Skeletal muscle satellite cell (primary cell): ENCODE measurements at regions not wholly inside any gene's neighbourhood (a gene's known extent, or its start where the extent isn't known, plus 50 kb on each side); places are given as distances from the start of the nearest gene placed in this dataset.
"Not testable (repeated sequence)": the region's sequence is repeated elsewhere in the genome, so short reads cannot be mapped to it uniquely, and the experiment has no call there.

ENCODE experiments used
- H3K27me3 ChIP-seq: 2 replicates; pipeline ENCODE4 v1.7.0; 2013; ENCODE audit warnings: low read length; ENCODE audit not compliant: control insufficient read depth, insufficient read depth
- H3K36me3 ChIP-seq: 2 replicates; pipeline ENCODE4 v1.7.0; 2013; ENCODE audit warnings: mild to moderate bottlenecking, control low read depth, low read length; ENCODE audit not compliant: insufficient read depth
- H3K4me1 ChIP-seq: 2 replicates; pipeline ENCODE4 v1.7.0; 2013; ENCODE audit warnings: low read length; ENCODE audit not compliant: control insufficient read depth, insufficient read depth
- H3K4me2 ChIP-seq: 2 replicates; pipeline ENCODE4 v1.7.0; 2013; ENCODE audit warnings: mild to moderate bottlenecking, low read length
- H3K4me3 ChIP-seq: 2 replicates; pipeline ENCODE4 v1.7.0; 2013; ENCODE audit warnings: low read length
- H3K9ac ChIP-seq: 2 replicates; pipeline ENCODE4 v1.7.0; 2013; ENCODE audit warnings: mild to moderate bottlenecking, low read depth, low read length, moderate library complexity
- H3K9me3 ChIP-seq: replicated peaks from 2 replicates; pipeline ENCODE4 v1.7.0; 2013; ENCODE audit warnings: mild to moderate bottlenecking, control low read depth, low read length

DNA sequence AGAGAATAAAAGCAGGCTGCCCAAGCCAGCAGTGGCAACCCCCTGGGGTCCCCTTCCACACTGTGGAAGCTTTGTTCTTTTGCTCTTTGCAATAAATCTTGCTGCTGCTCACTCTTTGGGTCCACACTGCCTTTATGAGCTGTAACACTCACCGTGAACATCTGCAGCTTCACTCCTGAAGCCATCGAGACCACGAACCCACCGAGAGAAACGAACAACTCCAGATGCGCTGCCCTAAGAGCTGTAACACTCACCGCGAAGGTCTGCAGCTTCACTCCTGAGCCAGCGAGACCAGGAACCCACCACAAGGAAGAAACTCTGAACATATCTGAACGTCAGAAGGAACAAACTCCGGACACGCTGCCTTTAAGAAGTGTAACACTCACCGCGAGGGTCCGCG, 1252.9 kb downstream of the STIM2 start:
- H3K9ac ChIP-seq, H3K4me1 ChIP-seq, H3K27me3 ChIP-seq, H3K4me3 ChIP-seq, H3K4me2 ChIP-seq, H3K9me3 ChIP-seq, H3K36me3 ChIP-seq: not testable (repeated sequence)

DNA sequence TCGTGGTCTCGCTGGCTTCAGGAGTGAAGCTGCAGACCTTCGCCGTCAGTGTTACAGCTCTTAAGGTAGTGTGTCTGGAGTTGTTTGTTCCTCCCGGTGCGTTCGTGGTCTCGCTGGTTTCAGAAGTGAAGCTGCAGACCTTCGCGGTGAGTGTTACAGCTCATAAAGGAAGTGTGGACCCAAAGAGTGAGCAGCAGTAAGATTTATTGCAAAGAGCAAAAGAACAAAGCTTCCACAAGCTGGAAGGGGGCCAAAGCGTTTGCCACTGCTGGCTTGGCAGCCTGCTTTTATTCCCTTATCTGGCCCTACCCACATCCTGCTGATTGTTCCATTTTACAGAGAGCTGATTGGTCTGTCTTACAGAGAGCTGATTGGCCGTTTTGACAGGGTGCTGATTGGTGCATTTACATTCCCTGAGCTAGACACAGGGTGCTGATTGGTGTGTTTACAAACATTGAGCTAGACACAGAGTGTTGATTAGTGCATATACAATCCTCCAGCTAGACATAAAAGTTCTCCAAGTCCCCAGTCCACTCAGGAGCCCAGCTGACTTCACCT, 1256.0 kb downstream of the STIM2 start:
- not testable (repeated sequence) for H3K4me2 ChIP-seq, H3K9me3 ChIP-seq, H3K27me3 ChIP-seq, H3K4me1 ChIP-seq, H3K36me3 ChIP-seq, H3K9ac ChIP-seq, H3K4me3 ChIP-seq

DNA sequence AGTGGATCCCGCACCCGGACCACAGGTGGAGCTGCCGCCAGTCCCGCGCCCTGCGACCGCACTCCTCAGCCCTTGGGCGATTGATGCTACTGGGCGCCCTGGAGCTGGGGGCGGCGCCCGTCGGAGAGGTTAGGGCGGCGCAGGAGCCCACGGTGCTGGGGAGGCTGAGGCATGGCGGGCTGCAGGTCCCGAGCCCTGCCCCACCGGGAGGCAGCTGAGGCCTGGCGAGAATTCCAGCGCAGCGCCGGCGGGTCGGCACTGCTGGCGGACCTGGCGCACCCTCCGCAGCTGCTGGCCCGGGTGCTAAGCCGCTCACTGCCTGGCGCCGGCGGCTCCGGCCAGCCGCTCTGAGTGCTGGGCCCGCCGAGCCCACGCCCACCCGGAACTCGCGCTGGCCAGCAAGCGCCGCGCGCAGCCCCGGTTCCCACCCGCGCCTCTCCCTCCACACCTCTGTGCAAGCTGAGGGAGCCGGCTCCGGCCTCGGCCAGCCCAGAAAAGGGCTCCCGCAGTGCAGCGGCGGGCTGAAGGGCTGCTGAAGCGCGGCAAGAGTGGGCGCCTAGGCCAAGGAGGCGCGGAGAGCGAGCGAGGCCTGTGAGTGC, 1256.5 kb downstream of the STIM2 start:
- no peak overlapping the region for H3K4me3 ChIP-seq
- H3K36me3 ChIP-seq: no peaks in the 10 kb centered on the region
- H3K4me1 ChIP-seq: no peaks in the 10 kb centered on the region
- no peak overlapping the region for H3K4me2 ChIP-seq
- no peaks in the 10 kb centered on the region for H3K9me3 ChIP-seq
- no peaks in the 10 kb centered on the region for H3K27me3 ChIP-seq
- H3K9ac ChIP-seq: no peak overlapping the region

DNA sequence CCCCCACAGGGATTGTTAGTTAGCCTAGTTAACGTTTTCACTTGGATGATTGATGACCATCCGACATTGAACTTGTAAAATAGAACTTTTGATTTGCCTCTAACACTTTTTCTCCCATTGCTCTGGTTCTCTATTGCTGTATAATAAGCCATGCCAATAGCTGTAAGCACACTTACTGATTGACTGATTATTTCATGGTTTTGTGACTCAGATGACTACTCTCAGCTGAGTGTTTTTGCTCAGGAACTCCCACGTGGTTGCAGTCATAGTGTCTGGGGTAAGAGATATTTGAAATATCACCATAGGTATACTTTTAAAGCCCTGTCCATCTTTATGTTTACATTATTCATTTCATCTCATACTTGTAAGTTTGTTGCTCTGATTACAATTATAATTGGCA, 1285.5 kb downstream of the STIM2 start:
- H3K27me3 ChIP-seq: no peaks in the 10 kb centered on the region
- H3K4me2 ChIP-seq: no peak overlapping the region
- H3K36me3 ChIP-seq: no peaks in the 10 kb centered on the region
- no peak overlapping the region for H3K4me3 ChIP-seq
- H3K9ac ChIP-seq: no peak overlapping the region
- H3K9me3 ChIP-seq: no peaks in the 10 kb centered on the region
- H3K4me1 ChIP-seq: no peaks in the 10 kb centered on the region

DNA sequence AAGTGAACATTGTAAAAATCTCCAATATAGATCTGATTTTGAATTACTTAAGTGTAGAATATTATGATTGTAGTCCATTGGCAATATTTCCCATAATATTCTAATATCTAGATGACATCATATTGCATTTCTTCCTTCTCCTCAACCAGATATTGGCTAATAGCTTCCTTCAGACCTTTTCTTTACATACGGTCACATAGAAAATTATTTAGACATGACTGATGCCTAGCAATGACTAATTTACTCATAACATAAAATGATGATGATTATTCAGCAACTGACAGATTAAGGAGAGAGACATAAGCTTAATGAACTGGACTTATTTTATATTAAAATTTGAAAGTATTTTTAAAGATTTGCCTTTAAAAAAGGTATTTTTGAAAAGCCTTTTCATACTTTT, 1287.6 kb downstream of the STIM2 start:
- H3K9ac ChIP-seq: no peak overlapping the region

DNA sequence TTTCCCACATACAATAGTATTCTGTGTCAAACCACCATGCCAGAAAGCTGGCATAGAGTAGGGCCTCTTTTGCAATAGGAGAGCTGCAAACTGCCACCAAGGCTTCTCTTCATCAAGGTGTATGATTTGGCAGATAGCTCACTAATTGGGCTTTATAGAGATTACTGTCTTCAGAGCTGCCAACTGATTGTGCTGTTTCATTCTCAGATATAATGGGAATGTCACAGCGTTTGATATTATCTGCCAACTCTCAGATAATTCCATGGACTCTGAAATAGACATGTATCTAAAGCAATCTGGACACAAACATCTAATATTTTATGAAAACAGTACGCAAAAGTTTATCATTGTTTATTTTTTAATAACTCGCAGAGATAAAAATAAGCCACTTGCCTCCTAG, 1289.1 kb downstream of the STIM2 start:
- no peaks in the 10 kb centered on the region for H3K27me3 ChIP-seq
- H3K36me3 ChIP-seq: no peaks in the 10 kb centered on the region
- H3K9ac ChIP-seq: no peak overlapping the region
- no peak overlapping the region for H3K4me2 ChIP-seq
- H3K4me1 ChIP-seq: no peaks in the 10 kb centered on the region
- H3K4me3 ChIP-seq: no peak overlapping the region
- no peaks in the 10 kb centered on the region for H3K9me3 ChIP-seq

More for the DNA sequence above, 1287.6 kb downstream of the STIM2 start:
- Histone ChIP-seq H3K4me1 (no peaks in the 10 kb centered on the region), H3K27me3 (no peaks in the 10 kb centered on the region), H3K9me3 (no peaks in the 10 kb centered on the region), H3K4me3 (no peak overlapping the region), H3K36me3 (no peaks in the 10 kb centered on the region), H3K4me2 (no peak overlapping the region)

DNA sequence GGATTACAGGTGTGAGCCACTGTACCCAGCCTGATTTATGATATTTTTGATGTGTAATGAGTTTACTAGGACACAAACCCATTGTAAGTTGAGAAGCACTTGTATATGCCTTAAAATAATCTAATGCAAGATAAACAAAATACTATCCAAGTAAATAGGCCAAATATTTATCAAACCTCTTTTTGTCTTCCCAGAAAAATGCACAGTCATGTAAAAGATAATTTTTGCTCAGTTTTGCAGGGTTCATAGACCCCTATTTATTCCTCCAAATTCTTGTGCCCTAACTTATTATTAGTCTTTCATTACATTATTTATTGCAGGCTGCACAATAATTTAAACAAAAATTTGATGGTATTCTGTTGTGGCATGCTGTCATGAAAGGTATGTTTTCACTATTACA, 1290.7 kb downstream of the STIM2 start:
- no peak overlapping the region for H3K4me3 ChIP-seq
- no peaks in the 10 kb centered on the region for H3K36me3 ChIP-seq
- H3K4me2 ChIP-seq: no peak overlapping the region
- no peaks in the 10 kb centered on the region for H3K27me3 ChIP-seq
- H3K4me1 ChIP-seq: no peaks in the 10 kb centered on the region
- no peak overlapping the region for H3K9ac ChIP-seq
- no peaks in the 10 kb centered on the region for H3K9me3 ChIP-seq

DNA sequence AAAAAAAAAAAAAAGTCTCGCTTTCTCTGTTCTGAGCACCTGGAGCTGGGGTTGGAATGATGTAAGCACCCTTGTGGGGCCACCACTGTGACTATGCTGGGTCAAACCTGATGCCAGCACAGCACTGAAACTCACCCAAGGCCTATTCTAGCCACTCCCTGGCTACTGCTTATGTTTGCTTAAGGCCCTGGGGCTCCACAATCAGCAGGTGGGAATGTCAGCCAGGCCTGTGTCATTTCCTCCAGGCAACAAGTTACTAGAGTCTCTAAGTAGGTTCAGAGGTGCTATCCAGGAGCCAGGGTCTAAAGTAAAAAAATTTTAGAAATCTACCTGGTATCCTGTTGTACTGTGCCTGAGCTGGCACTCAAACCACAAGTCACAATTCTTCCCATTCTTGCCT, 1306.8 kb downstream of the STIM2 start:
- H3K9ac ChIP-seq: no peak overlapping the region
- no peak overlapping the region for H3K4me2 ChIP-seq
- no peaks in the 10 kb centered on the region for H3K36me3 ChIP-seq
- H3K27me3 ChIP-seq: peaks cover 3% of the 10 kb centered on the region
- H3K4me1 ChIP-seq: no peaks in the 10 kb centered on the region
- H3K4me3 ChIP-seq: no peak overlapping the region
- no peaks in the 10 kb centered on the region for H3K9me3 ChIP-seq

DNA sequence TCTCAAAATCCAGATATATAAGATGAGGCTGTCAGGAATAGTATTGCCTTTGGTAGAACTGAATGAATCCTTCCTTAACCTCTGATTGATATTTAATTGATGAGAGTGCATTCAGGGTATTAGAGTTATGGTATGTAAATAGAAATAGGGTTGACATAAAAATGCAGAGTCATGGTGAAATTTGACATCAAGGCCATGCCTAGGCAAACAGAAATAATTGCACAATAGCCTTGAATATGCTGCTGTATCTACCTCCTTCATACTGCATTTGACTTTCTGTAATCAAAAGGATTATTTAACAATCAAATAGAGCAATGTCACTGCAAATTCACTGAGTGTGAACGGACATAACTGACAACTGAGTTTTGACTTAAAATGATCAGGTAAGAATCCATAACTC, 1316.3 kb downstream of the STIM2 start:
- Histone ChIP-seq H3K36me3 (no peaks in the 10 kb centered on the region), H3K4me2 (no peak overlapping the region), H3K9ac (no peak overlapping the region), H3K9me3 (no peaks in the 10 kb centered on the region), H3K27me3 (no peaks in the 10 kb centered on the region), H3K4me1 (no peaks in the 10 kb centered on the region), H3K4me3 (no peak overlapping the region)

DNA sequence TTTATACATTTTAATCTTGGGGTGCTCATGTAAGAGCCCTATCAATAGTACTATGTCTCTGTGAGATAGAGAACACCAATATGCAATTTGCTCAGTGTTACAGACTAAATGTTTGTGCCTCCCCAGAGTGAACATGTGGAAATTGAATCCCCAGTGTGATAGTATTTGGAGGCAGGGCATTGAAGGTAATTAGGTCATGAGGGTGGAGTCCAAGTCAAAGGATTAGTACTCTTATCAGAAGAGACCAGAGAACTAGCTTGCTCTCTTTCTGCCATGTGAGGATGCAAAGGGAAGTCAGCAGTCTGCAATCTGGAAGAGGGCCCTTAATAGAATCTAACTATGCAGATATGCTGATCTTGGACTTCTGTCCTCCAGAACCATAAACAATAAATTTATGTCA, 1317.0 kb downstream of the STIM2 start:
- Histone ChIP-seq H3K4me2 (no peak overlapping the region), H3K9ac (no peak overlapping the region), H3K4me1 (no peaks in the 10 kb centered on the region), H3K4me3 (no peak overlapping the region), H3K9me3 (no peaks in the 10 kb centered on the region), H3K36me3 (no peaks in the 10 kb centered on the region), H3K27me3 (no peaks in the 10 kb centered on the region)

DNA sequence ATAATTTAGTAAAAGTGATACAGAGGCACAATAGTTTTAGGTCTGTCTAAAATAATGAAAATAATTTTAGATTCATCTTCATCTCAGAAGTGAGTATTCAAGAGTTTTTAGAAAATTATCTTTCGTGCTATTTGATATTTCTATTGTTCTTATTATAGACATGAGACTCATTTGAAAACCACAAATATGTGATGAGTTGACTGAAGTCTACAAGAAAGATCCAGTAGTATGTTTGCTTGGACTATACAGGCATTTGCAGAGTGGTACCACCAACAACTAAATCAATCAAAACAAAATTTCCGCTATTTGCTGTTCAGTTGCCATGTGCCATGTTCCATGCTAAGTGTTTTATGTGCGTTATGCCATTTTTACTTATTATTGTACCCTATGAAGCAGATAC, 1318.5 kb downstream of the STIM2 start:
- H3K4me3 ChIP-seq: no peak overlapping the region
- no peaks in the 10 kb centered on the region for H3K9me3 ChIP-seq
- no peak overlapping the region for H3K4me2 ChIP-seq
- no peaks in the 10 kb centered on the region for H3K4me1 ChIP-seq
- no peak overlapping the region for H3K9ac ChIP-seq
- H3K36me3 ChIP-seq: no peaks in the 10 kb centered on the region
- H3K27me3 ChIP-seq: no peaks in the 10 kb centered on the region

DNA sequence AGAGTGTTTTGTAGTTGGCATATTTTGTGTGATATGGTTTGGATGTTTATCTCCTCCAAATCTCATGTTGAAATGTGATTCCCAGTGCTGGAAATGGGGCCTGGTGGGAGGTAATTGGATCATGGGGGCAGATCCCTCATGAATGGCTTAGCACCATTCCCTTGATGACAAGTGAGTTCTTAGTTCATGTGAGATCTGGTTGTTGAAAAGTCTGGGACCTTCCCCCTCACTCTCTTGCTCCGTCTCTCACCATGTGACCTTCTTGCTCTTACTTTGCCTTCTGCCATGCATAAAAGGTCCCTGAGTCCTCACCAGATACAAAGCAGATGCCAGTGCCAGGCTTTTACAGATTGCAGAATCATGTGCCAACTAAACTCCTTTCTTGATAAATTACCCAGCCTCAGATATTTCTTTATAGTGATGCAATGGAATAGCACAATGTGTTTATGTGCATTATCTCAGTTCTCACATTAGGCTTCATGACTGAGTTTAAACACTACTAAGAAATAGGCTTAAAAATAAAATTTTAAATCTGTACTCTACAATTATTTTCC, 1348.8 kb downstream of the STIM2 start:
- Histone ChIP-seq H3K27me3 (no peaks in the 10 kb centered on the region), H3K9ac (no peak overlapping the region), H3K4me3 (no peak overlapping the region), H3K9me3 (no peaks in the 10 kb centered on the region), H3K4me2 (no peak overlapping the region), H3K36me3 (no peaks in the 10 kb centered on the region), H3K4me1 (no peaks in the 10 kb centered on the region)
